Gastrocnemius medialis (tissue), 4 donors: ENCODE measurements at regions not wholly inside any gene's neighbourhood (a gene's known extent, or its start where the extent isn't known, plus 50 kb on each side); places are given as distances from the start of the nearest gene placed in this dataset.

ENCODE experiments used
- ATAC-seq, 2 donors: fragments of 150-250 bp; one replicate each; pipeline ENCODE4 v1.9.1; 2016
- DNase-seq, 2 donors: peaks; one replicate each; pipeline ENCODE4 v3.0.0-alpha.2; 2019
- H3K27ac ChIP-seq, 4 donors: fragments of 200-600 bp; sonication (generic); 1 replicate in 1 of 4; 2 replicates in 3 of 4; pipeline ENCODE4 v1.5.1; 2016 to 2018; ENCODE audit warnings: mild to moderate bottlenecking in 2 of 4, moderate library complexity in 1 of 4
- H3K27me3 ChIP-seq, 3 donors: fragments of 200-600 bp; sonication (generic) in 2 of 3; 1 replicate in 1 of 3; 2 replicates in 2 of 3; pipeline versions ENCODE4 v1.5.1 to v1.6.0; 2016 to 2019; ENCODE audit warnings: mild to moderate bottlenecking in 1 of 3, moderate library complexity in 1 of 3
- H3K36me3 ChIP-seq, 2 donors: fragments of 200-600 bp; sonication (generic) in 1 of 2; one replicate each; pipeline ENCODE4 v1.5.1; 2017 to 2018
- H3K4me1 ChIP-seq, 2 donors: fragments of 200-600 bp; sonication (generic) in 1 of 2; one replicate each; pipeline ENCODE4 v1.5.1; 2016 to 2017; ENCODE audit warnings: mild to moderate bottlenecking in 2 of 2
- H3K4me3 ChIP-seq, 4 donors: fragments of 200-600 bp; sonication (generic) in 3 of 4; 1 replicate in 1 of 4; 2 replicates in 3 of 4; pipeline ENCODE4 v1.5.1; 2016 to 2019; ENCODE audit warnings: mild to moderate bottlenecking in 2 of 4
- H3K9me3 ChIP-seq, 3 donors: fragments of 200-600 bp; sonication (generic) in 2 of 3; 1 replicate in 1 of 3; 2 replicates in 2 of 3; pipeline ENCODE4 v1.5.1; 2016 to 2019
- CTCF ChIP-seq, 5 experiments: fragments of 450-650 bp in 3 of 5; fragments of 200-600 bp in 2 of 5; sonication (generic) in 2 of 5; IDR thresholded peaks in 4 of 5; conservative IDR thresholded peaks in 1 of 5; 1 replicate in 4 of 5; 2 replicates in 1 of 5; pipeline ENCODE4 v1.5.1; 2016 to 2019; ENCODE audit warnings: antibody characterized with exemption in 5 of 5, mild to moderate bottlenecking in 3 of 5, moderate library complexity in 3 of 5
- POLR2A ChIP-seq, 2 donors: fragments of 450-650 bp; IDR thresholded peaks; one replicate each; pipeline ENCODE4 v1.6.1; 2017; ENCODE audit warnings: antibody characterized with exemption in 2 of 2, mild to moderate bottlenecking in 2 of 2, moderate library complexity in 2 of 2
- in situ Hi-C, 4 donors: fragments of 200-750 bp; cut with MboI; loops; one replicate each; pipeline versions ENCODE4 v1.15.0 to v1.8.0; 2017; ENCODE audit warnings: low sequenced_read_pairs in 4 of 4
- intact Hi-C: fragments of 100-400 bp; cut with DNase I; formaldehyde crosslinking; loops from one replicate; pipeline ENCODE4 v1.15.1; 2023; ENCODE audit warnings: low total_unique reads

GRCh38 chr1:235009561-235010306, 118.9 kb downstream of the TOMM20 start:
- intact Hi-C loops = no loop called here
- Histone ChIP-seq H3K9me3 (no peaks in the 10 kb centered on the region), H3K27ac (no peak overlapping the region), H3K27me3 (no peaks in the 10 kb centered on the region), H3K36me3 (no peaks in the 10 kb centered on the region), H3K4me3 (no peak overlapping the region), H3K4me1 (peaks cover 0 to 13% of the 10 kb centered on the region in 2 donors)
- in situ Hi-C loops = loop anchor here in 1 of 4 donors (10.0 kb wide), 1 partner anchor 45 kb away; no protein-coding TSS in a partner anchor
- ATAC-seq (no peak), DNase-seq (no peak)
- TF ChIP-seq POLR2A (IDR thresholded peaks at IDR 0.05) (no peak), CTCF (IDR thresholded peaks at IDR 0.05 in 4 of 5, conservative IDR thresholded peaks at IDR 0.05 in 1 of 5) (no peak)

GRCh38 chr1:235009074-235009473, 119.6 kb downstream of the TOMM20 start:
- in situ Hi-C loops (loop anchor here in 1 of 4 donors (10.0 kb wide), 1 partner anchor 46 kb away; no protein-coding TSS in a partner anchor), intact Hi-C loops (no loop called here)
- Histone ChIP-seq H3K4me3 (no peak overlapping the region), H3K27me3 (no peaks in the 10 kb centered on the region), H3K4me1 (peaks cover 0 to 13% of the 10 kb centered on the region in 2 donors), H3K9me3 (no peaks in the 10 kb centered on the region), H3K36me3 (no peaks in the 10 kb centered on the region), H3K27ac (no peak overlapping the region)
- no peak for ATAC-seq
- TF ChIP-seq CTCF (IDR thresholded peaks at IDR 0.05 in 4 of 5, conservative IDR thresholded peaks at IDR 0.05 in 1 of 5) (no peak), POLR2A (IDR thresholded peaks at IDR 0.05) (no peak)
- no peak for DNase-seq

GRCh38 chr1:235008239-235008638, 120.4 kb downstream of the TOMM20 start:
- peaks cover 0 to 13% of the 10 kb centered on the region in 2 donors for H3K4me1 ChIP-seq
- no peaks in the 10 kb centered on the region for H3K9me3 ChIP-seq
- intact Hi-C loops (no loop called here), in situ Hi-C loops (loop anchor here in 1 of 4 donors (10.0 kb wide), 1 partner anchor 47 kb away; no protein-coding TSS in a partner anchor)
- no peaks in the 10 kb centered on the region for H3K27me3 ChIP-seq
- no peak for TF ChIP-seq POLR2A (IDR thresholded peaks at IDR 0.05)
- TF ChIP-seq CTCF (IDR thresholded peaks at IDR 0.05 in 4 of 5, conservative IDR thresholded peaks at IDR 0.05 in 1 of 5) = no peak
- H3K36me3 ChIP-seq = no peaks in the 10 kb centered on the region
- no peak overlapping the region for H3K27ac ChIP-seq
- H3K4me3 ChIP-seq = no peak overlapping the region
- ATAC-seq (no peak), DNase-seq (no peak)

GRCh38 chr1:235006816-235007215, 121.8 kb downstream of the TOMM20 start:
- Histone ChIP-seq H3K36me3 (no peaks in the 10 kb centered on the region), H3K4me1 (peaks cover 0 to 4% of the 10 kb centered on the region in 2 donors), H3K9me3 (no peaks in the 10 kb centered on the region), H3K4me3 (no peak overlapping the region), H3K27ac (no peak overlapping the region), H3K27me3 (no peaks in the 10 kb centered on the region)
- DNase-seq = no peak
- intact Hi-C loops (no loop called here), in situ Hi-C loops (loop anchor here in 1 of 4 donors (10.0 kb wide), 1 partner anchor 48 kb away; no protein-coding TSS in a partner anchor)
- ATAC-seq = no peak
- TF ChIP-seq POLR2A (IDR thresholded peaks at IDR 0.05) (no peak), CTCF (IDR thresholded peaks at IDR 0.05 in 4 of 5, conservative IDR thresholded peaks at IDR 0.05 in 1 of 5) (no peak)
